GM12878 (cell line): ENCODE measurements at regions not wholly inside any gene's neighbourhood (a gene's known extent, or its start where the extent isn't known, plus 50 kb on each side); places are given as distances from the start of the nearest gene placed in this dataset.

Experiments used
- ASH2L ChIP-seq: fragments of 300-600, 200-600 bp; sonication (generic); IDR thresholded peaks from 2 replicates; pipeline ENCODE4 v1.6.1; 2017; ENCODE audit warnings: low read depth, mild to moderate bottlenecking, borderline replicate concordance
- BACH1 ChIP-seq: fragments of 450-650 bp; IDR thresholded peaks from 2 replicates; pipeline ENCODE4 v1.6.1; 2017; ENCODE audit warnings: mild to moderate bottlenecking, borderline replicate concordance
- BCL11A ChIP-seq: IDR thresholded peaks from 2 replicates; pipeline ENCODE4 v1.6.1; 2011; ENCODE audit warnings: low read depth, low read length
- BMI1 ChIP-seq: fragments of 450-650 bp; IDR thresholded peaks from 2 replicates; pipeline ENCODE4 v1.6.1; 2016; ENCODE audit warnings: mild to moderate bottlenecking, moderate library complexity, borderline replicate concordance
- CBX5 ChIP-seq: sonication (generic); IDR thresholded peaks from 2 replicates; pipeline ENCODE4 v1.6.1; 2016; ENCODE audit warnings: low read depth, moderate library complexity, mild to moderate bottlenecking, inconsistent platforms
- CHD1 ChIP-seq: IDR thresholded peaks from 2 replicates; pipeline ENCODE4 v1.6.1; 2012; ENCODE audit warnings: low read depth, low read length, improper control_type of control experiment
- CHD2 ChIP-seq: IDR thresholded peaks from 2 replicates; pipeline ENCODE4 v1.6.1; 2011; ENCODE audit warnings: low read depth, low read length, improper control_type of control experiment, borderline replicate concordance
- EP300 ChIP-seq, 2 experiments: fragments of 150-350 bp in 1 of 2; IDR thresholded peaks; 2 replicates each; pipeline ENCODE4 v1.6.1; 2011 to 2012; ENCODE audit warnings: low read depth in 2 of 2, low read length in 2 of 2, borderline replicate concordance in 1 of 2, improper control_type of control experiment in 1 of 2, inconsistent platforms in 1 of 2; ENCODE audit not compliant: control insufficient read depth in 1 of 2
- GATAD2B ChIP-seq: fragments of 450-650 bp; conservative IDR thresholded peaks from 2 replicates; pipeline ENCODE4 v1.6.1; 2017; ENCODE audit warnings: low read depth, mild to moderate bottlenecking, moderate library complexity
- IKZF2 ChIP-seq, 2 experiments: fragments of 450-650 bp; IDR thresholded peaks; 2 replicates each; pipeline ENCODE4 v1.6.1; 2017; ENCODE audit warnings: mild to moderate bottlenecking in 2 of 2, moderate library complexity in 2 of 2
- JUND ChIP-seq: IDR thresholded peaks from 2 replicates; pipeline ENCODE4 v1.6.1; 2012; ENCODE audit warnings: low read depth, mild to moderate bottlenecking, low read length, improper control_type of control experiment, moderate library complexity
- LARP7 ChIP-seq: fragments of 450-650 bp; IDR thresholded peaks from 2 replicates; pipeline ENCODE4 v1.6.1; 2017; ENCODE audit warnings: mild to moderate bottlenecking
- MYC ChIP-seq: IDR thresholded peaks from 2 replicates; pipeline ENCODE4 v1.6.1; 2011; ENCODE audit warnings: mild to moderate bottlenecking, low read length, moderate library complexity, inconsistent platforms; ENCODE audit not compliant: insufficient read depth, insufficient replicate concordance, insufficient read length, severe bottlenecking
- NBN ChIP-seq: fragments of 450-650 bp; IDR thresholded peaks from 2 replicates; pipeline ENCODE4 v1.6.1; 2016
- NFIC ChIP-seq: IDR thresholded peaks from 2 replicates; pipeline ENCODE4 v1.6.1; 2012; ENCODE audit warnings: low read depth, mild to moderate bottlenecking, inconsistent platforms, low read length, moderate library complexity
- NR2C1 ChIP-seq: fragments of 450-650 bp; IDR thresholded peaks from 2 replicates; pipeline ENCODE4 v1.6.1; 2017; ENCODE audit warnings: antibody characterized with exemption, mild to moderate bottlenecking, moderate library complexity
- NR2C2 ChIP-seq: IDR thresholded peaks from 2 replicates; pipeline ENCODE4 v1.6.1; 2011; ENCODE audit warnings: borderline replicate concordance, low read depth; ENCODE audit not compliant: control insufficient read depth, insufficient read length
- NR2F1 ChIP-seq: fragments of 450-650 bp; conservative IDR thresholded peaks from 2 replicates; pipeline ENCODE4 v1.6.1; 2017; ENCODE audit warnings: mild to moderate bottlenecking
- POLR2A ChIP-seq: IDR thresholded peaks from 2 replicates; pipeline ENCODE4 v1.6.1; 2011; ENCODE audit warnings: low read depth, mild to moderate bottlenecking, low read length
- POLR2AphosphoS5 ChIP-seq: IDR thresholded peaks from 2 replicates; pipeline ENCODE4 v1.6.1; 2011; ENCODE audit warnings: mild to moderate bottlenecking, low read length, inconsistent platforms
- RUNX3 ChIP-seq: IDR thresholded peaks from 2 replicates; pipeline ENCODE4 v1.6.1; 2012; ENCODE audit warnings: low read length, inconsistent platforms
- STAT3 ChIP-seq: IDR thresholded peaks from 2 replicates; pipeline ENCODE4 v1.6.1; 2011; ENCODE audit warnings: low read depth, low read length, improper control_type of control experiment
- ZNF274 ChIP-seq: IDR thresholded peaks from one replicate; pipeline ENCODE4 v1.8.0; 2011; ENCODE audit not compliant: insufficient read length, insufficient read depth
- ZSCAN29 ChIP-seq: fragments of 450-650 bp; IDR thresholded peaks from 2 replicates; pipeline ENCODE4 v1.6.1; 2017; ENCODE audit warnings: mild to moderate bottlenecking, moderate library complexity
- TF ChIP-seq, protein P1 (sequence below): fragments of 450-650 bp; IDR thresholded peaks from 2 replicates; pipeline ENCODE4 v1.6.1; 2017; ENCODE audit warnings: mild to moderate bottlenecking, low read depth, inconsistent platforms; ENCODE audit not compliant: poor library complexity, severe bottlenecking
- TF ChIP-seq, protein P2 (sequence below): fragments of 450-650 bp; IDR thresholded peaks from 2 replicates; pipeline ENCODE4 v1.6.1; 2016; ENCODE audit warnings: mild to moderate bottlenecking
- TF ChIP-seq, protein P3 (sequence below): fragments of 150-350 bp; IDR thresholded peaks from 2 replicates; pipeline ENCODE4 v1.6.1; 2014; ENCODE audit warnings: mild to moderate bottlenecking, low read depth, low read length
- TF ChIP-seq, protein P4 (sequence below): IDR thresholded peaks from 2 replicates; pipeline ENCODE4 v1.6.1; 2011; ENCODE audit warnings: mild to moderate bottlenecking, low read depth, low read length, moderate library complexity; ENCODE audit not compliant: insufficient replicate concordance

DNA sequence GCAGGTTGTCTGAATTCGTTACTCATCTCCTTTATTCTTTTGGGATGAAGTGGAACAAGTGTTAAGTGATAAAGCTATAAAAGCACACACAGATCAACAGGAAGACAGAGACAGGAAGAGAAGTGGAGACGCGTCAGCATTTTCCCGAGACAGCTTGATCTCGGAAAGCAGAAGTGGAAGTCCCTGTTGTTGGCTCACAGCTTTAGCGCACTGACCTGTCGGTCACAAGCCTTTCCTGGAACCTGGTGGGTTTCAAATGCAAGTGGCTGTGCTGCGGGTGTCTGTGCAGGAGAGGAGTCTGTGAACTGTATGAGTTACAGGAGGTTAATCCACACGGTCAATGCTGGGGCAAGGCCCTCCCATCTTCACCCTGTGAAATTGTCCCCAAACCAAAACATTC lies 116.6 kb upstream of the PELI1 start (continued):
- TF ChIP-seq, protein P1, sequence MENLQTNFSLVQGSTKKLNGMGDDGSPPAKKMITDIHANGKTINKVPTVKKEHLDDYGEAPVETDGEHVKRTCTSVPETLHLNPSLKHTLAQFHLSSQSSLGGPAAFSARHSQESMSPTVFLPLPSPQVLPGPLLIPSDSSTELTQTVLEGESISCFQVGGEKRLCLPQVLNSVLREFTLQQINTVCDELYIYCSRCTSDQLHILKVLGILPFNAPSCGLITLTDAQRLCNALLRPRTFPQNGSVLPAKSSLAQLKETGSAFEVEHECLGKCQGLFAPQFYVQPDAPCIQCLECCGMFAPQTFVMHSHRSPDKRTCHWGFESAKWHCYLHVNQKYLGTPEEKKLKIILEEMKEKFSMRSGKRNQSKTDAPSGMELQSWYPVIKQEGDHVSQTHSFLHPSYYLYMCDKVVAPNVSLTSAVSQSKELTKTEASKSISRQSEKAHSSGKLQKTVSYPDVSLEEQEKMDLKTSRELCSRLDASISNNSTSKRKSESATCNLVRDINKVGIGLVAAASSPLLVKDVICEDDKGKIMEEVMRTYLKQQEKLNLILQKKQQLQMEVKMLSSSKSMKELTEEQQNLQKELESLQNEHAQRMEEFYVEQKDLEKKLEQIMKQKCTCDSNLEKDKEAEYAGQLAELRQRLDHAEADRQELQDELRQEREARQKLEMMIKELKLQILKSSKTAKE: peak; percentile 62
- no peak for TF ChIP-seq ZNF274
- peak; percentile 35 to 77; a peak in 3 of 4 replicates for TF ChIP-seq EP300 (IDR thresholded peaks at IDR 0.05; ENCODE audit: borderline replicate concordance in 1 of 2, control insufficient read depth in 1 of 2, low read depth in 2 of 2, low read length in 2 of 2)
- TF ChIP-seq CHD1: no peak
- no peak for TF ChIP-seq ZSCAN29
- TF ChIP-seq NFIC: peak; percentile 52; the same call in 1 of the 2 replicates
- no peak for TF ChIP-seq MYC
- TF ChIP-seq NR2C1: no peak
- no peak for TF ChIP-seq ASH2L
- 0 out of 2 replicates have a peak, but pooled peaks have one; percentile 73 for TF ChIP-seq STAT3
- TF ChIP-seq, protein P2, sequence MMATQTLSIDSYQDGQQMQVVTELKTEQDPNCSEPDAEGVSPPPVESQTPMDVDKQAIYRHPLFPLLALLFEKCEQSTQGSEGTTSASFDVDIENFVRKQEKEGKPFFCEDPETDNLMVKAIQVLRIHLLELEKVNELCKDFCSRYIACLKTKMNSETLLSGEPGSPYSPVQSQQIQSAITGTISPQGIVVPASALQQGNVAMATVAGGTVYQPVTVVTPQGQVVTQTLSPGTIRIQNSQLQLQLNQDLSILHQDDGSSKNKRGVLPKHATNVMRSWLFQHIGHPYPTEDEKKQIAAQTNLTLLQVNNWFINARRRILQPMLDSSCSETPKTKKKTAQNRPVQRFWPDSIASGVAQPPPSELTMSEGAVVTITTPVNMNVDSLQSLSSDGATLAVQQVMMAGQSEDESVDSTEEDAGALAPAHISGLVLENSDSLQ: peak; percentile 89
- TF ChIP-seq, protein P3, sequence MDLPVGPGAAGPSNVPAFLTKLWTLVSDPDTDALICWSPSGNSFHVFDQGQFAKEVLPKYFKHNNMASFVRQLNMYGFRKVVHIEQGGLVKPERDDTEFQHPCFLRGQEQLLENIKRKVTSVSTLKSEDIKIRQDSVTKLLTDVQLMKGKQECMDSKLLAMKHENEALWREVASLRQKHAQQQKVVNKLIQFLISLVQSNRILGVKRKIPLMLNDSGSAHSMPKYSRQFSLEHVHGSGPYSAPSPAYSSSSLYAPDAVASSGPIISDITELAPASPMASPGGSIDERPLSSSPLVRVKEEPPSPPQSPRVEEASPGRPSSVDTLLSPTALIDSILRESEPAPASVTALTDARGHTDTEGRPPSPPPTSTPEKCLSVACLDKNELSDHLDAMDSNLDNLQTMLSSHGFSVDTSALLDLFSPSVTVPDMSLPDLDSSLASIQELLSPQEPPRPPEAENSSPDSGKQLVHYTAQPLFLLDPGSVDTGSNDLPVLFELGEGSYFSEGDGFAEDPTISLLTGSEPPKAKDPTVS: no peak
- TF ChIP-seq IKZF2 (IDR thresholded peaks at IDR 0.05): peak; percentile 94 to 95
- TF ChIP-seq BMI1: peak; percentile 30; the same call in 1 of the 2 replicates
- TF ChIP-seq, protein P4, sequence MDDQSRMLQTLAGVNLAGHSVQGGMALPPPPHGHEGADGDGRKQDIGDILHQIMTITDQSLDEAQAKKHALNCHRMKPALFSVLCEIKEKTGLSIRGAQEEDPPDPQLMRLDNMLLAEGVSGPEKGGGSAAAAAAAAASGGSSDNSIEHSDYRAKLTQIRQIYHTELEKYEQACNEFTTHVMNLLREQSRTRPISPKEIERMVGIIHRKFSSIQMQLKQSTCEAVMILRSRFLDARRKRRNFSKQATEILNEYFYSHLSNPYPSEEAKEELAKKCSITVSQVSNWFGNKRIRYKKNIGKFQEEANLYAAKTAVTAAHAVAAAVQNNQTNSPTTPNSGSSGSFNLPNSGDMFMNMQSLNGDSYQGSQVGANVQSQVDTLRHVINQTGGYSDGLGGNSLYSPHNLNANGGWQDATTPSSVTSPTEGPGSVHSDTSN: peak; percentile 70
- peak; percentile 90 for TF ChIP-seq NR2F1
- TF ChIP-seq BACH1: peak; percentile 48; the same call in 1 of the 2 replicates
- 0 out of 2 replicates have a peak, but pooled peaks have one; percentile 42 for TF ChIP-seq BCL11A
- TF ChIP-seq POLR2AphosphoS5: 0 out of 2 replicates have a peak, but pooled peaks have one; percentile 24
- TF ChIP-seq NR2C2: no peak
- 0 out of 2 replicates have a peak, but pooled peaks have one; percentile 46 for TF ChIP-seq NBN
- TF ChIP-seq GATAD2B: peak; percentile 53; the same call in 1 of the 2 replicates
- TF ChIP-seq RUNX3: peak; percentile 66
- peak; percentile 33; the same call in 1 of the 2 replicates for TF ChIP-seq LARP7
- TF ChIP-seq JUND: no peak
- TF ChIP-seq POLR2A: no peak
- TF ChIP-seq CBX5: peak; percentile 22; the same call in 1 of the 2 replicates
- TF ChIP-seq CHD2: no peak
